ENCODE measurements at regions not wholly inside any gene's neighbourhood (a gene's known extent, or its start where the extent isn't known, plus 50 kb on each side); places are given as distances from the start of the nearest gene placed in this dataset.
"Not testable (repeated sequence)": the region's sequence is repeated elsewhere in the genome, so short reads cannot be mapped to it uniquely, and the experiment has no call there.

GRCh38 chr15:19964480-19964879 lies 577.1 kb downstream of the GOLGA6L6 start:
- H3K4me3 Mint-ChIP-seq, H3K4me1 Mint-ChIP-seq, DNase-seq, H3K36me3 Mint-ChIP-seq, H3K9me3 Mint-ChIP-seq, H3K27me3 Mint-ChIP-seq, H3K27ac Mint-ChIP-seq: not testable (repeated sequence)

GRCh38 chr15:19956124-19956796 lies 585.3 kb downstream of the GOLGA6L6 start:
- no peak overlapping the region for H3K27ac Mint-ChIP-seq
- no peak overlapping the region for H3K4me3 Mint-ChIP-seq
- no peaks in the 10 kb centered on the region for H3K4me1 Mint-ChIP-seq
- H3K9me3 Mint-ChIP-seq, result peaks cover 5% of the 10 kb centered on the region
- no peaks in the 10 kb centered on the region for H3K36me3 Mint-ChIP-seq
- DNase-seq, result no peak
- H3K27me3 Mint-ChIP-seq, result no peaks in the 10 kb centered on the region

- peaks cover 7% of the 10 kb centered on the region for H3K9me3 Mint-ChIP-seq
Measured at GRCh38 chr15:19944261-19944888, 597.2 kb downstream of the GOLGA6L6 start.

DNA sequence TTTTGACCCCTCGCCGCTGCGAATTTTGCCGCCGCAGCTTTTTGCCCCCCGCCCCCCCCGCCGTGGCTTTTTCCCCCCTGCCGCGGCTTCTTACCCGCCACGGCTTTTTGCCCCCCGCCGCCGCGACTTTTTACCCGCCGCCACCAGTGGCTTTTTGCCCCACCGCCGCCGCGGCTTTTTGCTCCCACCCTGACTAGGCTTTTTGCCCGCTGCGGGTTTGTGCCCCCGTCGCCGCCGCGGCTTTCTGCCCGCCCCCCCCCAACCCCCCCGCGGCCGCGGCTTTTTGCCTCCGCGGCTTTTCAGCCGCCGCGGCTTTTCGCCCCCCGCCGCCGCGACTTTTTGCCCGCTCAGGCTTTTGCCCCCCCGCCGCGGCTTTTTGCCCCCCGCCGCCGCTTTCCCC lies 598.1 kb downstream of the GOLGA6L6 start:
- no peaks in the 10 kb centered on the region for H3K4me1 Mint-ChIP-seq
- peaks cover 21% of the 10 kb centered on the region for H3K27me3 Mint-ChIP-seq
- H3K4me3 Mint-ChIP-seq, result no peak overlapping the region
- no peak for DNase-seq
- H3K36me3 Mint-ChIP-seq, result no peaks in the 10 kb centered on the region
- H3K9me3 Mint-ChIP-seq, result peaks cover 7% of the 10 kb centered on the region
- H3K27ac Mint-ChIP-seq, result no peak overlapping the region

More at GRCh38 chr15:19944261-19944888, 597.2 kb downstream of the GOLGA6L6 start:
- H3K4me3 Mint-ChIP-seq, result no peak overlapping the region
- no peak overlapping the region for H3K27ac Mint-ChIP-seq
- H3K27me3 Mint-ChIP-seq, result peaks cover 21% of the 10 kb centered on the region
- DNase-seq, result no peak
- H3K36me3 Mint-ChIP-seq, result no peaks in the 10 kb centered on the region
- H3K4me1 Mint-ChIP-seq, result no peaks in the 10 kb centered on the region

DNA sequence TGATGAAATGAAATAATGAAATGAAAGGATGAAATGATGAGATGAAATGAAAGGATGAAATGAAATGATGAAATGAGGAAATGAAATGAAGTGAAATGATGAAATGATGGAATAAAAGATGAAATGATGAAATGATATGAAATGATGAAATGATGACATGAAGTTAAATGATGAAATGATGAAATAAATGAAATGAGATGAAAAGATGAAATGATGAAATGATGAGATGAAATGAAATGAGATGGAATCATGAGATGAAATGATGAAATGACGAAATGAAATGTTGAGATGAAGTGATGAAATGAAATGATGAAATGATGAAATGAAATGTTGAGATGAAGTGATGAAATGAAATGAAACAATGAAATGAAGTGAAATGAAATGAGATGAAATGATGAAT lies 638.3 kb downstream of the GOLGA6L6 start:
- Mint-ChIP-seq H3K27ac (peak overlapping the region; percentile 6), H3K36me3 (peaks cover 10% of the 10 kb centered on the region), H3K9me3 (peaks cover 21% of the 10 kb centered on the region)
- not testable (repeated sequence) for H3K27me3 Mint-ChIP-seq, H3K4me3 Mint-ChIP-seq, DNase-seq, H3K4me1 Mint-ChIP-seq

- not testable (repeated sequence) for DNase-seq, H3K4me3 Mint-ChIP-seq, H3K4me1 Mint-ChIP-seq, H3K27me3 Mint-ChIP-seq
- H3K27ac Mint-ChIP-seq, result peak overlapping the region; percentile 6
- H3K9me3 Mint-ChIP-seq, result peaks cover 21% of the 10 kb centered on the region
- peaks cover 10% of the 10 kb centered on the region for H3K36me3 Mint-ChIP-seq
Measured at GRCh38 chr15:19902388-19902787, 639.2 kb downstream of the GOLGA6L6 start.

DNA sequence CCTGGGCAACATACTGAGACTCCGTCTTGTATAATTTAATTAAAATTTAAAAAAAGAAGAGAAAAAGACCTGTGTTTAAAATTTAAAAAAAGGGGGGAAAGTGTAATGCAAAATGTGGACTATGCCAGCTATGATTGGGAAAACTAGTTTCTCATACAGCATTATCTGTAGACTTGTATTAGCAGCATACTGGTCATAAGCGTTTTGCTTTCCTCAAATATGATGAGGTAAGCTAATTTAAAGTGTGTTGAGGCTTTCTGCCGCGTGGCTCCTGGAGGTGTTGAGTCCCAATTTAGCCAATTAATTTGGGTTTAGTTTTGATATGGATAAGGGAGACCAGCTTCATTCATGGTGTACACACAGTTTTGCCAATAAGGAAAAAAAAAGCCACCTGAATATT lies 640.2 kb downstream of the GOLGA6L6 start:
- DNase-seq, H3K27me3 Mint-ChIP-seq, H3K4me3 Mint-ChIP-seq, H3K27ac Mint-ChIP-seq, H3K4me1 Mint-ChIP-seq: not testable (repeated sequence)
- peaks cover 10% of the 10 kb centered on the region for H3K36me3 Mint-ChIP-seq
- peaks cover 21% of the 10 kb centered on the region for H3K9me3 Mint-ChIP-seq

DNA sequence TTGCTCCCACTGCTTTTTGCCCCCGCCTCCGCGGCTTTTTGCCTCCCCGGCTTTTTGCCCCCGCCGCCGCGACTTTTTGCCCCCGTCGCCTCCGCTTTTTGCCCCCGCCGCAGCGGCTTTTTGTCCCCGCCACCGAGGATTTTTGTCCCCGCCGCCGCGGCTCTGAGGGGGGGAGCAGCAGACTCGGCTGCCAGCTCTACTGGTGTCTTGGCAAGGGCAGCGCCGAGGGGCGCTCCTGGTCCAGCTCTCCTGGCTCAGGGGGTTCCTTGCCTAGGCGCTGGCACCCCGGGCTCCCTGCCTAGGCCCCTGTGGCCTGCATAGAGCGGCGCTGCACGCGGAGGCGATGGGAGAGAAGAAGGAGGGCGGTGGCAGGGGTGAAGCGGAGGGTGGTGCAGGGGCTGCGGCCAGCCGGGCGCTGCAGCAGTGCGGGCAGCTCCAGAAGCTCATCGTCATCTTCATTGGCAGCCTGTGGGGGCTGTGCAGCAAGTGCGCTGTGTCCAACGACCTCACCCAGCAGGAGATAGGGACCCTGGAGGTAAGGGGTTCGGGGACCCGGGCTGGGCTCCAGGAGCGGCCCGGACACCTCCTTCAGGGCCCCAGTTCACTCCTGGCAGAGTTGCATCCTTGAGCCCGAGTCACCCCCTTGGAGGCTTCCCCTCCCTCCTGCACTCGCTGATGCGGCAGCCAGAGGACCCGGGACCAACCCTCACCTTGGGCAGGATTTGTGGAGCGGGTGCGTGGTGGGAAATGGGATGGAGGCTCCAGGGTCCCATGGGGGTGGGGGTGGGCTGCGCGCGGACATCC lies 642.4 kb downstream of the GOLGA6L6 start:
- no peaks in the 10 kb centered on the region for H3K27me3 Mint-ChIP-seq
- H3K36me3 Mint-ChIP-seq, result peaks cover 10% of the 10 kb centered on the region
- H3K27ac Mint-ChIP-seq, result no peak overlapping the region
- no peak overlapping the region for H3K4me3 Mint-ChIP-seq
- no peak for DNase-seq
- H3K4me1 Mint-ChIP-seq, result no peaks in the 10 kb centered on the region
- H3K9me3 Mint-ChIP-seq, result peaks cover 23% of the 10 kb centered on the region

GRCh38 chr15:19888811-19889210 lies 652.8 kb downstream of the GOLGA6L6 start:
- not testable (repeated sequence) for H3K9me3 Mint-ChIP-seq, H3K36me3 Mint-ChIP-seq, DNase-seq, H3K4me1 Mint-ChIP-seq, H3K27ac Mint-ChIP-seq, H3K4me3 Mint-ChIP-seq, H3K27me3 Mint-ChIP-seq

- not testable (repeated sequence) for H3K4me3 Mint-ChIP-seq, H3K4me1 Mint-ChIP-seq, H3K36me3 Mint-ChIP-seq, H3K27me3 Mint-ChIP-seq, H3K27ac Mint-ChIP-seq, H3K9me3 Mint-ChIP-seq, DNase-seq
Measured at GRCh38 chr15:19844061-19844460, 697.5 kb downstream of the GOLGA6L6 start.

Measured in activated naive CD8-positive, alpha-beta T cell treated with anti-CD3 and anti-CD28 coated beads for 36 hours (primary cell).